Mesenchymal stem cell (in vitro differentiated cells and primary cell): ENCODE measurements at regions not wholly inside any gene's neighbourhood (a gene's known extent, or its start where the extent isn't known, plus 50 kb on each side); places are given as distances from the start of the nearest gene placed in this dataset.
"Not testable (repeated sequence)": the region's sequence is repeated elsewhere in the genome, so short reads cannot be mapped to it uniquely, and the experiment has no call there.

Experiments
- DNase-seq: peaks from one replicate; pipeline ENCODE4 v3.0.0-alpha.2; 2013
- H2AFZ ChIP-seq: one replicate; pipeline ENCODE4 v1.6.1; 2013; ENCODE audit warnings: low read depth, mild to moderate bottlenecking, control low read depth, inconsistent platforms, low read length, moderate library complexity
- H2AK5ac ChIP-seq: 2 replicates; pipeline ENCODE4 v1.6.1; 2013; ENCODE audit warnings: low read length, moderate library complexity, mild to moderate bottlenecking, inconsistent platforms; ENCODE audit not compliant: severe bottlenecking
- H2BK120ac ChIP-seq: one replicate; pipeline ENCODE4 v1.6.1; 2013; ENCODE audit warnings: low read depth, mild to moderate bottlenecking, inconsistent platforms, low read length, moderate library complexity
- H2BK12ac ChIP-seq, 2 experiments: one replicate each; pipeline ENCODE4 v1.6.1; 2013; ENCODE audit warnings: inconsistent platforms in 2 of 2, low read length in 2 of 2, mild to moderate bottlenecking in 2 of 2, moderate library complexity in 2 of 2, control low read depth in 1 of 2
- H2BK15ac ChIP-seq: one replicate; pipeline ENCODE4 v1.6.1; 2013; ENCODE audit warnings: mild to moderate bottlenecking, low read depth, inconsistent platforms; ENCODE audit not compliant: poor library complexity, severe bottlenecking
- H2BK5ac ChIP-seq: 2 replicates; pipeline ENCODE4 v1.6.1; 2013; ENCODE audit warnings: low read depth, mild to moderate bottlenecking, low read length, control low read depth, inconsistent platforms; ENCODE audit not compliant: poor library complexity, severe bottlenecking
- H3K14ac ChIP-seq, 2 experiments: one replicate each; pipeline ENCODE4 v1.6.1; 2013; ENCODE audit warnings: inconsistent platforms in 2 of 2, low read length in 2 of 2, control low read depth in 1 of 2, mild to moderate bottlenecking in 1 of 2, moderate library complexity in 1 of 2
- H3K18ac ChIP-seq, 2 experiments: one replicate each; pipeline ENCODE4 v1.6.1; 2013; ENCODE audit warnings: inconsistent platforms in 2 of 2, low read length in 2 of 2, control low read depth in 1 of 2, low read depth in 1 of 2, mild to moderate bottlenecking in 1 of 2
- H3K23ac ChIP-seq, 2 experiments: one replicate each; pipeline ENCODE4 v1.6.1; 2013; ENCODE audit warnings: inconsistent platforms in 2 of 2, low read length in 2 of 2, mild to moderate bottlenecking in 2 of 2, moderate library complexity in 2 of 2, control low read depth in 1 of 2
- H3K27ac ChIP-seq: 2 replicates; pipeline ENCODE4 v1.5.1; 2013; ENCODE audit warnings: mild to moderate bottlenecking, moderate library complexity, low read length, control low read depth, inconsistent platforms; ENCODE audit not compliant: poor library complexity, severe bottlenecking
- H3K27me3 ChIP-seq, 2 experiments: 2 replicates each; pipeline versions ENCODE4 v1.6.1 to v1.7.0; 2013; ENCODE audit warnings: low read length in 2 of 2, mild to moderate bottlenecking in 2 of 2, moderate library complexity in 2 of 2, control low read depth in 1 of 2, inconsistent platforms in 1 of 2; ENCODE audit not compliant: control insufficient read depth in 1 of 2, insufficient read depth in 1 of 2
- H3K36me3 ChIP-seq, 2 experiments: 2 replicates each; pipeline versions ENCODE4 v1.6.1 to v1.7.0; 2013; ENCODE audit warnings: low read length in 2 of 2, control low read depth in 1 of 2, inconsistent platforms in 1 of 2, low read depth in 1 of 2, mild to moderate bottlenecking in 1 of 2; ENCODE audit not compliant: insufficient read depth in 2 of 2, control insufficient read depth in 1 of 2
- H3K4ac ChIP-seq, 2 experiments: one replicate each; pipeline ENCODE4 v1.6.1; 2013; ENCODE audit warnings: inconsistent platforms in 2 of 2, low read length in 2 of 2, mild to moderate bottlenecking in 2 of 2, moderate library complexity in 2 of 2, control low read depth in 1 of 2, low read depth in 1 of 2
- H3K4me1 ChIP-seq: 2 replicates; pipeline ENCODE4 v1.6.1; 2013; ENCODE audit warnings: low read depth, low read length, control low read depth; ENCODE audit not compliant: control insufficient read depth, insufficient read depth
- H3K4me2 ChIP-seq: 2 replicates; pipeline ENCODE4 v1.6.1; 2013; ENCODE audit warnings: low read length, mild to moderate bottlenecking, inconsistent platforms; ENCODE audit not compliant: poor library complexity, severe bottlenecking
- H3K4me3 ChIP-seq, 2 experiments: 2 replicates each; pipeline versions ENCODE4 v1.5.1 to v1.7.0; 2013; ENCODE audit warnings: low read length in 2 of 2, mild to moderate bottlenecking in 2 of 2, control low read depth in 1 of 2, low read depth in 1 of 2; ENCODE audit not compliant: insufficient read depth in 1 of 2
- H3K79me1 ChIP-seq: replicated peaks from 2 replicates; pipeline ENCODE4 v1.6.1; 2013; ENCODE audit warnings: mild to moderate bottlenecking, control low read depth, low read length, inconsistent platforms; ENCODE audit not compliant: poor library complexity, severe bottlenecking
- H3K9ac ChIP-seq: 2 replicates; pipeline ENCODE4 v1.7.0; 2013; ENCODE audit warnings: mild to moderate bottlenecking, low read length, moderate library complexity
- H3K9me3 ChIP-seq: 2 replicates; pipeline ENCODE4 v1.7.0; 2013; ENCODE audit warnings: mild to moderate bottlenecking, low read length; ENCODE audit not compliant: control insufficient read depth
- H4K8ac ChIP-seq: one replicate; pipeline ENCODE4 v1.6.1; 2013; ENCODE audit warnings: inconsistent platforms, mild to moderate bottlenecking, low read length, moderate library complexity
- H4K91ac ChIP-seq: one replicate; pipeline ENCODE4 v1.6.1; 2013; ENCODE audit warnings: mild to moderate bottlenecking, low read length, inconsistent platforms
- WGBS: methylation state at CpG from one replicate; pipeline ENCODE4 v1.1.7; 2013; ENCODE audit warnings: mixed read lengths; 5-methylcytosine and 5-hydroxymethylcytosine counted together

- not testable (repeated sequence) for H3K14ac ChIP-seq, H2BK5ac ChIP-seq, H3K4me3 ChIP-seq
These were observed 761.4 kb downstream of the ZNF385D start for GRCh38 chr3:20989653-20990052.

GRCh38 chr3:20984594-20985205 is 766.3 kb downstream of the ZNF385D start:
- Histone ChIP-seq H3K27ac (no peak overlapping the region), H3K79me1 (no peaks in the 10 kb centered on the region), H2BK15ac (no peak overlapping the region), H3K14ac (no peak overlapping the region), H3K4me3 (no peak overlapping the region), H3K27me3 (no peaks in the 10 kb centered on the region), H3K4me1 (no peaks in the 10 kb centered on the region), H3K4ac (no peak overlapping the region), H2BK120ac (no peak overlapping the region), H4K91ac (no peak overlapping the region), H2BK12ac (no peak overlapping the region), H3K18ac (no peak overlapping the region), H3K23ac (no peak overlapping the region), H2BK5ac (no peak overlapping the region), H3K36me3 (no peaks in the 10 kb centered on the region), H4K8ac (no peak overlapping the region), H3K9me3 (no peaks in the 10 kb centered on the region), H2AFZ (no peak overlapping the region), H3K4me2 (no peak overlapping the region), H3K9ac (no peak overlapping the region), H2AK5ac (no peak overlapping the region)
- no peak for DNase-seq
- WGBS: 50% methylated on average over 2 of the region's 2 CpGs

More at GRCh38 chr3:20989653-20990052, 761.4 kb downstream of the ZNF385D start:
- not testable (repeated sequence) for H3K9me3 ChIP-seq, H3K4me2 ChIP-seq, H3K4me1 ChIP-seq, H3K36me3 ChIP-seq, H2BK12ac ChIP-seq, H3K27me3 ChIP-seq, H3K18ac ChIP-seq, H3K27ac ChIP-seq, H3K4ac ChIP-seq, H2AFZ ChIP-seq, H4K91ac ChIP-seq, H3K9ac ChIP-seq, H3K23ac ChIP-seq, H3K79me1 ChIP-seq, H2AK5ac ChIP-seq, H2BK120ac ChIP-seq, H2BK15ac ChIP-seq, H4K8ac ChIP-seq, DNase-seq

- Histone ChIP-seq H3K9me3 (no peaks in the 10 kb centered on the region), H3K4me2 (no peak overlapping the region), H2BK120ac (no peak overlapping the region), H4K8ac (no peak overlapping the region), H2BK12ac (no peak overlapping the region), H4K91ac (no peak overlapping the region), H2BK5ac (no peak overlapping the region), H3K23ac (no peak overlapping the region), H3K4me1 (no peaks in the 10 kb centered on the region), H2AK5ac (no peak overlapping the region), H3K27me3 (no peaks in the 10 kb centered on the region), H3K79me1 (no peaks in the 10 kb centered on the region), H3K4ac (no peak overlapping the region), H3K27ac (no peak overlapping the region), H2BK15ac (no peak overlapping the region), H3K9ac (peak overlapping the region; percentile 28), H2AFZ (no peak overlapping the region), H3K36me3 (no peaks in the 10 kb centered on the region), H3K18ac (no peak overlapping the region), H3K4me3 (peak overlapping the region in 1 of 2 experiments; percentile 38), H3K14ac (no peak overlapping the region)
- DNase-seq: no peak
- 80% methylated on average over 5 of the region's 5 CpGs for WGBS
These were observed 775.8 kb downstream of the ZNF385D start for GRCh38 chr3:20975188-20975651.

GRCh38 chr3:20974396-20974795 is 776.6 kb downstream of the ZNF385D start:
- no peak overlapping the region for H3K23ac ChIP-seq
- no peaks in the 10 kb centered on the region for H3K36me3 ChIP-seq
- no peak overlapping the region for H3K4me2 ChIP-seq
- no peak overlapping the region for H3K14ac ChIP-seq
- WGBS: 71% methylated on average over 2 of the region's 3 CpGs
- no peaks in the 10 kb centered on the region for H3K27me3 ChIP-seq
- no peak overlapping the region for H3K18ac ChIP-seq
- no peaks in the 10 kb centered on the region for H3K4me1 ChIP-seq
- no peak overlapping the region for H3K9ac ChIP-seq
- H3K4ac ChIP-seq: no peak overlapping the region
- H2BK120ac ChIP-seq: no peak overlapping the region
- no peak overlapping the region for H4K8ac ChIP-seq
- H3K27ac ChIP-seq: no peak overlapping the region
- DNase-seq: no peak
- H2BK15ac ChIP-seq: no peak overlapping the region
- H3K4me3 ChIP-seq: no peak overlapping the region
- no peak overlapping the region for H2AFZ ChIP-seq
- no peak overlapping the region for H2BK5ac ChIP-seq
- no peaks in the 10 kb centered on the region for H3K79me1 ChIP-seq
- H3K9me3 ChIP-seq: no peaks in the 10 kb centered on the region
- no peak overlapping the region for H2BK12ac ChIP-seq
- H4K91ac ChIP-seq: no peak overlapping the region
- no peak overlapping the region for H2AK5ac ChIP-seq
